Esophagus muscularis mucosa (tissue), 4 donors: ENCODE measurements at regions not wholly inside any gene's neighbourhood (a gene's known extent, or its start where the extent isn't known, plus 50 kb on each side); places are given as distances from the start of the nearest gene placed in this dataset.

ENCODE experiments used
- DNase-seq: peaks from one replicate; pipeline ENCODE4 v3.0.0-alpha.2; 2017; ENCODE audit errors: extremely low spot score
- H3K27ac ChIP-seq, 4 donors: fragments of 200-600 bp; sonication (generic); replicated peaks in 1 of 4; 1 replicate in 3 of 4; 2 replicates in 1 of 4; pipeline ENCODE4 v1.5.1; 2016 to 2019; ENCODE audit warnings: mild to moderate bottlenecking in 1 of 4
- H3K27me3 ChIP-seq, 4 donors: fragments of 200-600 bp; sonication (generic); one replicate each; pipeline versions ENCODE4 v1.5.1 to v1.6.0; 2016 to 2019
- H3K36me3 ChIP-seq, 4 donors: fragments of 200-600 bp; sonication (generic); one replicate each; pipeline ENCODE4 v1.5.1; 2016 to 2019
- H3K4me1 ChIP-seq, 4 donors: fragments of 200-600 bp; sonication (generic); one replicate each; pipeline ENCODE4 v1.5.1; 2016 to 2019
- H3K4me3 ChIP-seq, 4 donors: fragments of 200-600 bp; sonication (generic); 1 replicate in 2 of 4; 2 replicates in 2 of 4; pipeline ENCODE4 v1.5.1; 2016 to 2019; ENCODE audit warnings: mild to moderate bottlenecking in 4 of 4, moderate library complexity in 1 of 4
- H3K9me3 ChIP-seq, 4 donors: fragments of 200-600 bp; sonication (generic); 1 replicate in 3 of 4; 2 replicates in 1 of 4; pipeline ENCODE4 v1.5.1; 2016 to 2019
- EP300 ChIP-seq: sonication (generic); formaldehyde crosslinking; IDR thresholded peaks from one replicate; pipeline ENCODE4 v1.6.1; 2017; ENCODE audit warnings: antibody characterized with exemption
- POLR2A ChIP-seq: fragments of 450-650 bp; IDR thresholded peaks from one replicate; pipeline ENCODE4 v1.6.1; 2017; ENCODE audit warnings: antibody characterized with exemption, moderate library complexity, mild to moderate bottlenecking, low read depth
- POLR2AphosphoS5 ChIP-seq, 2 donors: sonication (generic); formaldehyde crosslinking; IDR thresholded peaks; one replicate each; pipeline ENCODE4 v1.6.1; 2017; ENCODE audit warnings: antibody characterized with exemption in 2 of 2
- WGBS: methylation state at CpG from one replicate; pipeline ENCODE4 v1.1.5; 2018; 5-methylcytosine and 5-hydroxymethylcytosine counted together
- intact Hi-C: fragments of 100-400 bp; cut with DNase I; formaldehyde crosslinking; loops from one replicate; pipeline ENCODE4 v1.15.1; 2023
- TF ChIP-seq, protein P1 (sequence below), 3 experiments: fragments of 200-600 bp in 2 of 3; fragments of 450-650 bp in 1 of 3; sonication (generic) in 2 of 3; IDR thresholded peaks; one replicate each; pipeline ENCODE4 v1.5.1; 2017 to 2019; ENCODE audit warnings: antibody characterized with exemption in 3 of 3, mild to moderate bottlenecking in 2 of 3, moderate library complexity in 1 of 3

DNA sequence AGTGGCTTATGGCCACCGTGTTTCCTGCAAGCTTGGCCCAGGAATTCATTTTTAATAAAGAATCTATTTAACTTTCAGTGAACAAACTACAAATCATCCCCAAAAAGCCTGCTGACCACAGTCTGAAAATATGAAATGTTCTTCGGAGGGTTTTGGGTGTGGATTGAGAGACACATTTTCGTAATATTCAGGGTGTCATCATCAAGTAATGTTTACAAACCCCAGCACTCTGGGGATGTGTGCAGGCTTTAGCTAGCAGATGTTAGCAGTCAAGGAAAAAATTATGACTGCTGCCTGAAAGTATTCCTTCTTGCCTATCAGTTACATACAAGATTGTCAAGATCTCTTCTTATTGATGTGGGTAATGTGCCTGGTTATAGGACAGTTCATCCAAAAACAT, 143.9 kb upstream of the FN1 start:
- 38% methylated on average over 3 of the region's 3 CpGs for WGBS
- Histone ChIP-seq H3K27me3 (no peaks in the 10 kb centered on the region), H3K4me3 (no peak overlapping the region), H3K36me3 (no peaks in the 10 kb centered on the region), H3K9me3 (no peaks in the 10 kb centered on the region), H3K4me1 (peaks cover 0 to 6% (median 5%) of the 10 kb centered on the region in 4 donors), H3K27ac (peak overlapping the region in 2 of 4 donors; percentile 10 to 15)
- TF ChIP-seq EP300 (no peak), POLR2A (no peak), POLR2AphosphoS5 (IDR thresholded peaks at IDR 0.05) (peak in 1 of 2 donors; percentile 50)
- DNase-seq = no peak
- intact Hi-C loops = no loop called here

DNA sequence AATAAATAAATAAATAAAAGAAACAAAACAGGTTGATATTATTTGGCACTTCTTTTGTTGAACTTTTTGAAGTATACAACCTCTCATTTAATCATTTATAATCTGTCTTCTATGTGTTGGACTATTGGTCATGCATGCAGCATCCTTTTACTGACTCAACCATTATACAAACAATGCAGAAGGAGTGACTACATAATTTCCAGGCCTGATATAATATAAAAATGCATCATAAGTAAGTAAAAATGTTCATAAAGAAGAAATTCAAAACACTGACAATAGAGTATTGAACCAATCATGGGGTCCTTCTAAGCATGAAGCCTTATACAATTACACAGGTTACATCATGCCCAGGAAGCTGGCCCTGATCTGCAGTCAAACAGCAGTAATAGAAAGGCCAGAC, 141.5 kb upstream of the FN1 start:
- peaks cover 0 to 6% (median 5%) of the 10 kb centered on the region in 4 donors for H3K4me1 ChIP-seq
- intact Hi-C loops = no loop called here
- H3K9me3 ChIP-seq = no peaks in the 10 kb centered on the region
- no peak overlapping the region for H3K4me3 ChIP-seq
- TF ChIP-seq, protein P1, sequence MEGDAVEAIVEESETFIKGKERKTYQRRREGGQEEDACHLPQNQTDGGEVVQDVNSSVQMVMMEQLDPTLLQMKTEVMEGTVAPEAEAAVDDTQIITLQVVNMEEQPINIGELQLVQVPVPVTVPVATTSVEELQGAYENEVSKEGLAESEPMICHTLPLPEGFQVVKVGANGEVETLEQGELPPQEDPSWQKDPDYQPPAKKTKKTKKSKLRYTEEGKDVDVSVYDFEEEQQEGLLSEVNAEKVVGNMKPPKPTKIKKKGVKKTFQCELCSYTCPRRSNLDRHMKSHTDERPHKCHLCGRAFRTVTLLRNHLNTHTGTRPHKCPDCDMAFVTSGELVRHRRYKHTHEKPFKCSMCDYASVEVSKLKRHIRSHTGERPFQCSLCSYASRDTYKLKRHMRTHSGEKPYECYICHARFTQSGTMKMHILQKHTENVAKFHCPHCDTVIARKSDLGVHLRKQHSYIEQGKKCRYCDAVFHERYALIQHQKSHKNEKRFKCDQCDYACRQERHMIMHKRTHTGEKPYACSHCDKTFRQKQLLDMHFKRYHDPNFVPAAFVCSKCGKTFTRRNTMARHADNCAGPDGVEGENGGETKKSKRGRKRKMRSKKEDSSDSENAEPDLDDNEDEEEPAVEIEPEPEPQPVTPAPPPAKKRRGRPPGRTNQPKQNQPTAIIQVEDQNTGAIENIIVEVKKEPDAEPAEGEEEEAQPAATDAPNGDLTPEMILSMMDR (IDR thresholded peaks at IDR 0.05) = no peak
- TF ChIP-seq EP300 (no peak), POLR2AphosphoS5 (IDR thresholded peaks at IDR 0.05) (no peak), POLR2A (no peak)
- H3K27ac ChIP-seq = no peak overlapping the region
- H3K27me3 ChIP-seq = no peaks in the 10 kb centered on the region
- H3K36me3 ChIP-seq = no peaks in the 10 kb centered on the region
- DNase-seq = no peak

DNA sequence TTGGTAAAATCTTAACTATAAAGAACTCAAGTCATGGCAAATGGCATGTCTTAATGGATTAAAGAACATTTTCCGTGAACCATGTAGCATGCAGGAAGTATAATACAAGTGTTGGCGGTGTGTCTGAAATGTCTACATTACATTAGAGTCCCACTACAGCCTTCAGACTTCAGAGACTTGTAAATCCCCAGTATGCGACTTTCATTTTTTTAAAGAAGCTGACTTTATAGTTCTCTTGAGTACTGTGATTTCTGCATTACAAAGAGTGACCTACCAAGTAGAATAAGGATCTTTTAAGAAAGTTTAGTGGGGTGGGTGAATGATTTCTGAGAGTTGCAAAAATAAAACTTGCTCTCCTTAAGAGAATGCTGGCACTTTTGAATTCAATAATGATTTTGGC, 140.7 kb upstream of the FN1 start:
- TF ChIP-seq, protein P1 (IDR thresholded peaks at IDR 0.05) = no peak
- TF ChIP-seq POLR2A = no peak
- H3K36me3 ChIP-seq = no peaks in the 10 kb centered on the region
- intact Hi-C loops = no loop called here
- WGBS = 92% methylated on average over 3 of the region's 3 CpGs
- H3K4me1 ChIP-seq = peaks cover 0 to 6% (median 5%) of the 10 kb centered on the region in 4 donors
- no peak overlapping the region for H3K27ac ChIP-seq
- no peak overlapping the region for H3K4me3 ChIP-seq
- H3K27me3 ChIP-seq = no peaks in the 10 kb centered on the region
- no peaks in the 10 kb centered on the region for H3K9me3 ChIP-seq
- no peak for DNase-seq

DNA sequence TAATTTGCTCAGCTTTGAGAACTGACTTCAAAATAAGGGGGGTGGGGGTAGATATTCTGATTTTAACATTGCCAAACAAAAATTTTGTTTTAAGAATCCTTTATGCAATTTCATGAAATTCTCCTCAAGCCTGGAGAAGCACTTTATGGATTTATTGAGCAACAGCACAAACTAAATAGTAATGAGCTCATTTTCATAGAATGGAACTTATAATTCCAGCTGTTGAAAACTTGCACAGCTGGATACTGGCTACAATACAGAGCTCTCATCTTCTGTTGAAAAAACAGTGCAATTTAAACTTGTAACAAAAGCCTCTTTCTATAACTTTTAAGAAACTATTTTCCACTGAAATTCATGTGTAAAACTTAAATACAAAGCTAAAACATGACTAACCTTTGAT, 137.6 kb upstream of the FN1 start:
- H3K4me1 ChIP-seq = no peaks in the 10 kb centered on the region
- no peaks in the 10 kb centered on the region for H3K9me3 ChIP-seq
- intact Hi-C loops = no loop called here
- H3K27ac ChIP-seq = no peak overlapping the region
- no peak for DNase-seq
- no peaks in the 10 kb centered on the region for H3K27me3 ChIP-seq
- TF ChIP-seq POLR2A (no peak), POLR2AphosphoS5 (IDR thresholded peaks at IDR 0.05) (no peak), EP300 (no peak)
- TF ChIP-seq, protein P1 (IDR thresholded peaks at IDR 0.05) = no peak
- H3K4me3 ChIP-seq = no peak overlapping the region
- no peaks in the 10 kb centered on the region for H3K36me3 ChIP-seq

DNA sequence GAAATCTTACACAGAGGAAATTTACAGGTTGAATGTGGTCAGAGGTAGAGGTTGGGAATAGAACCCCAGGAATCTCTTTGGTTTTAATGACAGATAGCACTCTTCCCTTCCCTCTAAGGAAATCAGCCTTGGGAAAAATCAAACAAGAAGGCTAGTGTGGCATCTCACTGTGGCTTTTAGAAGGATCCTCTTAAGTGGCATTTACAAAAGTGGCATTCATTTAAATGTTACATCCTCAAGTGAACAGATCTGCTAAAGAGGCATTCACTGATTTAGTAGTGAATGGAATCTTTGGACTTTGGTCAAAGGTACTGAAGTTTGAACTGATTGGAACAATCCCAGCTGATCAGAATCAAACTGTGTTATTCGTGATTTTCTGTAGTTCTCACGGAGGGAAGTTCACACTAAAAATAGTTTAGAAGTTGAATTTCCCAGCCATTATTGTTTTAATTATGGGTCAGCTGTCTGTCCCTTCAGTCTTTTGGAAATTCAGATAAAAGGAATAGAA, 136.5 kb upstream of the FN1 start:
- TF ChIP-seq, protein P1 (IDR thresholded peaks at IDR 0.05) = no peak
- no peak for TF ChIP-seq POLR2AphosphoS5 (IDR thresholded peaks at IDR 0.05)
- no peak for TF ChIP-seq EP300
- no peak for TF ChIP-seq POLR2A
- Histone ChIP-seq H3K27ac (no peak overlapping the region), H3K4me1 (no peaks in the 10 kb centered on the region), H3K27me3 (no peaks in the 10 kb centered on the region), H3K4me3 (no peak overlapping the region), H3K36me3 (no peaks in the 10 kb centered on the region), H3K9me3 (no peaks in the 10 kb centered on the region)
- intact Hi-C loops = no loop called here
- DNase-seq = no peak
- 55% methylated on average over 2 of the region's 2 CpGs for WGBS
